NCI-H524 (cell line): ENCODE measurements at regions not wholly inside any gene's neighbourhood (a gene's known extent, or its start where the extent isn't known, plus 50 kb on each side); places are given as distances from the start of the nearest gene placed in this dataset.
"Not testable (repeated sequence)": the region's sequence is repeated elsewhere in the genome, so short reads cannot be mapped to it uniquely, and the experiment has no call there.

Experiments used
- DNase-seq, 2 experiments: peaks; one replicate each; lab custom pipeline; 2025; lab: John Stamatoyannopoulos, UW

DNA sequence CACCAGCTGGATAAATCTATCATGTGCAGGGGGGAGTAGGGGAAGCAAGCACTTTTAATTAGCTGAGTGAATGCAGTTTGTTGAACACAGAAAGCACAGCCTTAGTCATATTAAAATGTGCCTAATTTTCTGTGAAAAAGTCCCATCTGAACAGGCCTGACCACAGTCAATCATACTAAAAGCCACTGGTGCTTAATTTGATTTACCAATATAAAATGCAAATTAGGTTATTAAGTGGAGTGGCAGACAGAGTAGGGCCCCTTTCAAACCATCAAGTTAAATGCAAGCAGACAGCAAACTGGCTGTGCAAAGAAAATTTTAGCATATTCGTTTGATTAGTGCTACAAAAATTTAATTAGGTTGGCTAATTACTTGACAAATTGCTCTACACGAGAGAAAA lies 176.1 kb downstream of the ISL1 start:
- DNase-seq, result no peak

DNA sequence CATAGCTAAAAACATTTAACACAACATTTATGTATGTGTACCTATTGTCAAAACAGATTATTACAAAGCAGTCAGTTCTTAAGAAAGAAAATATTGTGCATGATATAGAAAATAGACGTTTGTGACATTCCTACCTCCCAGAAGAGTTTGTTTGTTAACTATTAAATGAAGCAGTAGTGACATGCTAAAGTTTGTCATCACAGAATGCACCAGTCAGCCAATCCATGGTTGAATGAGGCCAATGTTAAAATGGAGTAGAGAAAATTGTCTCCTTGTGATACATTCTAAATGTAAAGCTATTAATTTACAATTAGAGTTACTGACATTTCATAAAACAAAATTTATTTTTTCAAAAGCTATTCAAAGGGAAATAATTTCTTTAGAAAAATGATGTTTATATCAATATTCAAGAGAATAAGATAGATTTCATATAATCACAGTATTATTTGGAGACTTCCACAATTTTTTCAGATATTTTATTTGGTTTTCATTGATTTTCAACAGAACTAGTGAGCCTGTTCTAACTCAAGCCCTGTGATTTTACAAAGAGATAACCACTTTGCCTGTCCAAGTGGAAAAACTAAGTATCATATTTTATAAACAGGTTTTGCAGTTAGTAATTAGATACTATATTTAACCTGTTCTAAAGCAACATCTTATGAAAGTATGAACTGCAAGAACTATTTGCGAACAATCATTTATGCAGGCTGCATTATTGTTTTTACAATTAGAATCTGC lies 176.8 kb downstream of the ISL1 start:
- DNase-seq, result no peak

DNA sequence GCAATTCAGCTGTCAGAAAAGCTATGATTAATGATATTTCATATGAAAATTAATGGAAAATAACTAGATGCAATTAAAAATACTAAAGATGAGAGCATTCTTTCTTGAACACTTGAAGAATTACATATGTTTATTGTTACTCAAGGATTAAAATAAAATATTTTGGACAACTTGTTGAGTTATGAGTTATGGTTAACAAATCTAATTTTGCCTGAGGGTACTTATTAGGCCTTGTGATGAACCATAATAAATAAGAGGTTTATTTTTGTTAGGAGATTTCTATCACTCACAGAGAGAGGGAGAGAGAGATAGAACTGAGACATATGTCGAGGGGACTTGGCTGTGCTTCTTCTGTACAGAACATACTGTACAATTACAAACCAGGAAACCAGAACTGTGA lies 183.7 kb downstream of the ISL1 start:
- no peak for DNase-seq

DNA sequence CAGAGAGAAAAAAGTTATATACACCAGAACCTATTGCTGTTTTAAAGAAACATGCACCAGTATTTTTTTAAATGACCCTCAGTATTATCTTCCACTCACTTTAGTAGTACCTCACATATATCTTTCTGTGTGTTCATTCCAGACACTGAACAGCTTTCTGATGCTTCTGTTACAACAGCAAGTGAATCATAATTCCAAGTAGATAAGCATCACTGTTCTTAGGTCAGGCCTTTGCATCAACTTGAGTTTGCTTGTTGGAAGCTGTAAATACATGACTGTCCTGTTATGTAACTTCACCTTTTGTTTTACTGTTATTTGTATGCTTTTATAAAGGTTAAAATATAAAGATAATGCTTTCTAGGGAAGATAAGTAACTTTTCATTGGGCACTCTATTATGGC lies 184.4 kb downstream of the ISL1 start:
- no peak for DNase-seq

DNA sequence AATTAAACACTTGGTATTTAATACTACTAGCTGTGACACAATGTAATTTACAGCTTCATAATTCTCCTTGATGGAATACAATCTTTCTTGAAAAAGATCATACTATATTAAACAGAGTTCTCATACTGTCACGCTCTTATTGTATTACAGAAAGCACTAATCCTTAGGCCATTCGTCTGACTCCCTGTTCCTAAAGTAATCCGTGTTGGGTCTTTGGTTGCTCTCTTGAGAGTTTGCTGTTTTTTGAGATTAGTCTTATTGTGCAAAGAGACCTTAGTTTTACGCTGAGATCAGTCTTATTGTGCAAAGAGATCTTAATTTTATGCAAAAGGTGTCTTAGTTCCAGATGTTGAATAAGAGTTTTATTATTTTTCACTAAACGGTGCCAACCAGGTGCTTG lies 190.6 kb downstream of the ISL1 start:
- DNase-seq, result no peak

DNA sequence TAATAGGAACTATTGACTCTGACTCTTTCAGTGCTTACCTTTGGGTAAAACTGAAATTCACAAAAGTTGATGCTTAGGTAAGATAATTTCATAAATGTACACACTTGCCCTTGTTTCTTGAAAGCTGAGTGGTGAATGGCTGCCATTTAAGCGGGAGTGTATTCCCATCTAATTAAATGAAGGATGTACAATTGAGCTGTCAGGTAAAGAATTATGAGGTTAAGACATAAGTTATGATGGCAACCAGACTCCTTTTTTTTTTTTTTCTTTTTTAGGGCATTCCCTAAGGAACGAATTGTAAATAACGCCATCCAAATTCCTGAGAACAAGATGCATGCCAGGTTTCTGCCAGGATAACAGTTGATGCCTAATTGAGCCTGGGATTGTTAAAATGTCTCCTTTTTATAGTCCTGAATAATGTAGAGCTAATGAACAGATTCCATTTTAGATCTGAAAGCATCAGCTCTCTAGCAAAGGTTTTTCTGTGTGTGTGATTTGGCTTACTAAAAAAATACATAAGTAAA lies 199.7 kb downstream of the ISL1 start:
- DNase-seq, result no peak

DNA sequence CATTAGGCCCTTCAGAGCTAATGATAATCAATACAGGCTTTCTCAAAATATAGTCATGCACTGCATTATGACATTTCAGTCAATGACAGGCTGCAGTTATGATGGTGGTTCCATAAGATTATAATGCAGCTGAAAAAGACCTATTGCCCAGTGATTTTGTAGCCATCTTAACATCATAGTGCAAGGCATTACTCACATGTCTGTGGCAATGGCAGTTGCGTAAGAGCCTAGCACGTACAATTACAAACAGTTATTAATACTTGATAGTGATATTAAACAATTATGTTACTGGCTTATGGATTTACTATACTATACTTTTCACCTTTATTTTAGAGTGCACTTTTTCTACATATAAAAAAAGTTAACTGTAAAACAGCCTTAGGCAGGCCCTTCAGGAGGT lies 214.8 kb downstream of the ISL1 start:
- no peak for DNase-seq

DNA sequence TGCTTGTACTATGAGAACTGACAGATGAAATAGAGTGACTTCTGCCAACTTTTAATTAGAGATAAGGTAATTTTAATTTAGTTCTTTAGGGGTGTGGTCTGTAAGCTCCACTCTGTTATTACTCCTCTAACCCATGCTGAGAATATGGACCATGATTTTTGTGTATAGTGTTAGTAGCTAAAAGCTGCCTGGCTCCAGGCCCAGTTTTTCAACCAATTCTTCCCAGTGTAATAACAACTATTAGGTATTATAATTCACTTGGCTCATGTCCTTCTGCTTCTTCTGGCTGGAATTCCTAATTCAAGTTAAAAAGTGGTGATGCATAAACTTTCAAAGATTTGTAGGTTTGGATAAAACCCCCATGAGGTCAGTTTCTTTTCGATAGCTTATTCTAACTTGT lies 216.3 kb downstream of the ISL1 start:
- DNase-seq, result no peak

DNA sequence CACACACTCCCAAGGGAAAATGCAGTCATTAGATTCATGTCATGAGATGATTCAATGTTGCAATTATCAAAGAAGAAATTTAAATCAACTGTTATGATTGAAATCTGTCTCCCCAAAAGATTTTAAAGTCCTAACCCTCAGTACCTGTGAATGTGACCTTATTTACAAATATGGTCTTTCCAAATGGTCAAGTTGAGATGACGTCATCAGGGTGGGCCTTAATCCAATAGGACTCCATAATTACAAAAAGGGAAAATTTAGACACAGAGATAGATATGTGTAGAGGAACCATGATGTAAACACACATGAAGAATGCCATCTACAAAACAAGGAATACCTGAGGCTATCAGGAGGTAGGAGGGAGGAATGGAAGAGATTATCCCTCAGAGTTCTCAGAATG lies 221.1 kb downstream of the ISL1 start:
- no peak for DNase-seq

DNA sequence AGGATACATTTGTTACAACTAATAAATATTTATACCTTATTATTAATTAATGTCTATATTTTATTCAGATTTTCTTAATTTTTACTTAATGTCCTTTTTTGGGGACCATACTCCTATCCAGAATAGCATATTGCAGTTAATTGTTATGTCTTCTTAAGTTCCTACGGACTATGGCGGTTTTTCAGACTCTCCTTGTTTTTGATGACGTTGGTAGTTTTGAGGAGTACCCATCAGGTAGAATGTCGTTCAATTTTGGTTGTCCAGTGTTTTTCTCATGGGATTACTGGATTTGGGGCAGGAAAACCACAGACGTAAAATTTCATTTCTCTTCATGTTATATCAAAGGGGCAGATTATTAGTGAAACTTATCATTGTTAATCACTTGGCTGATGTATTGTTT lies 223.7 kb downstream of the ISL1 start:
- no peak for DNase-seq

DNA sequence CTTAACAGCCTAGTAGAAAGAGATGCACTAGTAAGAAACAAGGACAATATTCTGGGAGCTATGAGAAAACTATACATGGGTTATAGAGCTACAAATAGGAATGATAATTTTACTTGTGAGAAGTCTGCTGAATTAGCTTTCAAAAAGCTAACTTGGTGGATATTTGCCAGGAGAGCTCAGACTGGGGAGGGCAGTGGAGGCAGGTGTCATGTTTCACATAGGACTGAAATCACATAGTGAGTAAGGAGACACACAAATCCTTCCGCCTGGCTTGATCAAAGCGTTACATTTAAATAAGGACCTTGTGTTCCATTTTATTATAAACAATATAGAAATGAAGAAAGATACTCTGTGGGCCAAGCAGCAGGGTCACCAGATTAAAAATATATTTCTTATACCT lies 235.0 kb downstream of the ISL1 start:
- DNase-seq, result peak in 1 of 2 experiments; percentile 23

DNA sequence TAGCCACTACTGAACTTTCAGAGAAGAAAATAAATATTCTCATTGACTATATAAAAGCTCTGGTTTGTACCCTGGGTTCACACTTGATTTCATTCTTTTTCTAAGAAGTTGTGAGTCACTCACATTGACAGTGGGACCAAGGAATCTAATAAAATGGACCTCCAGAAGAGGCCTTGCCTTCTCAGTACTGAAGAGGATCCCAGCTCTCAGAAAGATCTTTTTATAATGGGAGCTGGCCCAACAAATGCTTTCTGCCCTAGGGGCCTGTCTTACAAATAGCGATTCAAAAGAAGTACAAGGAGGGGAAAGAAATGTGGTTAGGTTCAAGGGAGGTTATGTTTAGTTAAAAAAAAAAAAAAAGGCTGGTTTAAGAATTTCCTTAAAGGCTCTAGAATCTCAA lies 237.9 kb downstream of the ISL1 start:
- no peak for DNase-seq

DNA sequence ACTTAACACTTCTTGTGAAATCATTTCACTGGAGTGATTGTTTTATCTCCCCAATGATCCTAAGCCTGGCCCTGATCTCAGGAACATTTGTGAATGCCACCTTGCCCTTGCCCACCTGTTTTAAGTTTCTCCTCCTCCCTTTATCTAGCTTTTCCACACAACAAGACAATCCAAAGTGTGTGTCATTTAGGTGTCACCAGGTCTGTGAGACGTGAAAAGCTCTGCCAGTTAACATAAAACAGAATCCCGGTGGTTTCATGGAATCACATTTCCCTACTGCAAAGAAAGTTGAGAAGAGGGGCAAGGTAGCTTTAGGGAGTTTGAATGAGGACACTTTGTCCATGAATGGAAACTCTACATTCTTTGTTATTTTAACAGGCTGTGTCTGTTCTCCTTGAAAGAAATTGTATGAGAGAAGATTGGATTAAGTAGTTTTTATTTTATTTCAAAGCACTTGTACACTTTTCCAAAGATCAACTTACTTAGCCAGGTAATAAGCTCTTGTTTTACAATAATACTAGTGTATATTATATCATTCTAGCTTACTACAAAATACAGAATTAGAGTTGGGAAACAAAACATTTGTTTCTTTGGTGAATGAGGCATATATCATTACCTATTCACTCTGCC lies 239.0 kb downstream of the ISL1 start:
- DNase-seq, result no peak

DNA sequence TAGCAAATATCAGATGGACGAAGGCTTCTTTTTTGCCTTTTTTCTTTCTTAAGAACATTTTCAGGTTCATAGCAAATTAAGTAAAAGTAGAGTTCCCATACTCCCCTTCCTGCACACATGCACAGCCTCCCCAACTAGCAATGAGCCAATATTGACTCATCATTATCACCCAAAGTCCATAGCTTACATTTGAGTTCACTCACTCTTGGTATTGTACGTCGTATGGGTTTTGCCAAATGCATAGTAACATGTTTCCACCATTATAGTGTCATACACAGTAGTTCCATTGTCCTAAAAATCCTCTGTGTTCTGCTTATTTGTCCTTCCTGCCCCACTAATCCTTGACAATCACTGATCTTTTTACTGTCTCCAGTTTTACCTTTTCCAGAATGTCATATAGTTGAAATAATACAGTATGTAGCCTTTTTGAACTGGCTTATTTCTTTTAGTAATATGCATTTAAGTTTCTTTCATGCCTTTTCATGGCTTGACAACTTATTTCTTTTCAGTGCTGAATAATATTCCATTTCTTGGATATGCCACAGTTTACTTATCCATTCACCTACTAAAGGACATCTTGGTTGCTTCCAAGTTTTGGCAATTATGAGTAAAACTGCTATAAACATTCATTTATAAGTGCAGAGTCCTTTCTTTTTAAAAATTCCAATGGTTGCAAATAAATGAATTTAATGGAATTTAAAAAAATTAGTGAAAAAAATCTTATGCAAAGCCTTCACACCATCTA lies 242.1 kb downstream of the ISL1 start:
- DNase-seq, result no peak

DNA sequence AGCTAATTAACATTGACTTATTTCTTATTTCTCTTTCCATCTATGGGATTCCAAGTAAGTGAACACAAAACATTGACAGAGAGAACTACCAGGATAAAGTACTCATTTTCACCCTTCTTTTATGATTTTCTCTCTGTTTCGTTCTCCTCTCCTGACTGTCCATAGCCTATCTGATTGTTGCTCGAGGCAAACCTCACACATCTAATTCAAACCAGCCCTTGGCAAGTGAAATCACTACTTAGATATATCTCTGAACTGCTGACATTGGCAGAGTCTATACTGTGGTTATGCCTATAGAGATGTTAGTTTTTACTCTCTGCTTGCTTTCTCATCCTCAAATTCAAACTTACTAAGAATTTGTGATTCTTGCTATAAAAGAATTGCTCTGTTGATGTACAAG lies 248.8 kb downstream of the ISL1 start:
- no peak for DNase-seq

DNA sequence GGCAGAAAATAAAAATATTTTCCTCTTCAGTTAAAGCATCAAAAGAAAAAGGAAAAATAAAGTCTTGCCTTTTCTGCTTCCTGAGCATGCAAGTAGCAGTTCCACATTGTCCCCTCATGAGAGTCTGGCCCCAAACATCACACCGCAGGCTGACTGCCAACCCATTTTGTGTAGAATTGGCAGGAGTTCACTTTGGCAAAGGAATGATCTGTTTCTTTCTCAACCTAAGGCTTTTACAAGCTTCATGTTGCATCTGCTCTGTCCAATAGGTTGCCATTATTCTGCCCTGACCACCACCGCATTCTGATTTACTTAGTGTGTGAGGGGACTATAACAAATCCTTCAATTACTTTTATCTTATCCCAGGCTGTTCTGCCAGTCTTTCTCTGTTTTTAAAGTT lies 249.5 kb downstream of the ISL1 start:
- no peak for DNase-seq

DNA sequence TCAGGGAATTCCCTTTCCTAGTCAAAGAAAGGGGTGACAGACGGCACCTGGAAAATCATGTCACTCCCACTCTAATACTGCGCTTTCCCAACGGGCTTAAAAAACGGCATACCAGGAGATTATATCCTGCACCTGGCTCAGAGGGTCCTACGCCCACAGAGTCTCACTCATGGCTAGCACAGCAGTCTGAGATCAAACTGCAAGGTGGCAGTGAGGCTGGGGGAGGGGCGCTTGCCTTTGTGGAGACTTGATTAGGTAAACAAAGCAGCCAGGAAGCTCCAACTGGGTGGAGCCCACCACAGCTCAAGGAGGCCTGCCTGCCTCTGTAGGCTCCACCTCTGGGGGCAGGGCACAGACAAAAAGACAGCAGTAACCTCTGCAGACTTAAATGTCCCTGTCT lies 253.7 kb downstream of the ISL1 start:
- not testable (repeated sequence) for DNase-seq

DNA sequence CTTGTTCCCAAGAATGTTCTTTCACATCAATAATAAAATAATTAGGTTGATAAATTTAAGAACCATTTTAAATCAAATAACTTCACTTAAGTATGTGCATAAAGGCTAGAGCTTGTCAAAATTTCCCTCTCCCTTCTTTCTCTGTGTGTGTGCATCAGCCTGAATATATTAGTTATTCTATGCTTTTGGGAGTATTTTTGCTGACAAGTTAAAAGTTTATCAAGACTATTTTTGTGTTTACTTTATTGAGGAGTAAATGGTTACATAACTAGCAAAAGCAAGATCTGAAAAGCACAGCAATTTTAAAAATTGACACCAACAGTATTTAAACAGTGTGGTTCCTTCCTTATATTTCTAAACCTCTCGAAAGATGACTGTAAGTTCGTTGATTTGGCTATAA lies 261.7 kb downstream of the ISL1 start:
- DNase-seq, result no peak

DNA sequence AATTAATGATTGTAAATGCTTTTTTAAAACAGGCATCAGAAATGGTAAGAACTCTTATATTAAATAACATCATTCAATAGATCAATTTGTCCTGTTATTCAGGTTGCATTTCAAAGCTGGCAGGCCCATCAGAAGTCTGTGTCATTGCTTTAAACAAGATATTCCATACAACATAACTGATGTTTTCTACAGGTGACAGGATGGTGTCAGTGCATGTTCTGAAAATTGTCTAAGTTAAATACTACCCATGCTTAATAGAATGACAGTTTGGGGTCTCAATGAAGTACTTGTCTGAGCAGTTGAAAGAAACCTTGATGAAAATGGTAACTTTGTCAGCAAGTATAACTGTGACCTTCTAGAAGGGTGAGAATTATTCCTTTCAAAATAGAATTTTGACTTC lies 263.2 kb downstream of the ISL1 start:
- no peak for DNase-seq

DNA sequence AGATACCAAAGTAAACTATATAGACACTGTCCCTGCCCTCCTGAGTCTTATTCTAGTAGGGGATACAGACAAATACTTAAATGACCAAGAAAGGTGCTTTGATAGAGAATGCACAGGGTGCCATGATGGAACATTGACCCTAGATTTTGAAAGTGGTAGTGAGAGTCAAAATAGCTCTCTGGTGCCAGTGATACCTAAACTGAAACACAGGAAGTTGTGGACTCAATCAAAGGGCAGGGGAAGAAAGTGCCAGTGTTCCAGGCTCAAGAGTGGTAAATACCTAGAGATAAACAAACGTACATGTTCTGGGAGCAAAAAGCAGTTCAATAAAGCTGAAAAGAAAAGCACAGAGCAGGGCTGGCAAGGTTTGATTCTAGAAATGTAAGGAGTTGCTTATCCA lies 267.6 kb downstream of the ISL1 start:
- no peak for DNase-seq

DNA sequence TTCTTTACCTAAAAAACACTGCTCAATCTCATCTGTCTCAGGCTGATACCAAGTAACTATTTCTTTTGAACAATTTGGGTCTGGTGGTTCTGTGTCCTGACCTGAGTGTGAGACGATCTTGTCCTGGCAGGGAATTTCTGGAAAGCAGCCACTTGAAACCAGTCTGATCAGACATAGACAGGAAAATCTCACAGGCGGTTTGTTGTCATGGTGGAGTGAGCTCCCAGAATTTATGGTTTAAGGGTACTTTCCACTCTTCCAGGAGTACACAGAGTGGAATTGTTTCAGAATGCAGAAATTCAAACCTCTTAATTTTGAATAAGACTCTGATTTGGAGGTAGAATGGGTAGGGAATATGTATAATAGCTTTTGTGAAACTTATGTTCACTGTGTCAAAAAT lies 268.2 kb downstream of the ISL1 start:
- DNase-seq, result no peak

DNA sequence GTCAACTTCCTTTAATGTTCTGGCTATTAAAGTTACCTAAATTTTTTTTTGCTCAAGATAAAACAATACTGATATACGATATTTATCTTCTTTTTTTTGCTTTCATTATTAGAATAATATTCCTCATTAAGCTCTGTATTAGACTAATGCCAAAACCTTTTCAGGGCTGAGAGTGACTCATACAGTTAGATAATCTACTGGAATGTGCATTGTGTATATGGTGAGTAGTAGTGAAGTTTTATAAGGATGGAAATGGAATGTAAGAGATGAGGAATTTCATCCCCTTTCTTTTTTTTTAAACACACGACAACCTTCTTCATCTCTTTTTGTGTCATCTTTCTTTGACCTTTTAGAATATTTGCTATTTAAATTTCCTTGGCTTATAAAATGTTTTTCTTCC lies 268.6 kb downstream of the ISL1 start:
- no peak for DNase-seq

DNA sequence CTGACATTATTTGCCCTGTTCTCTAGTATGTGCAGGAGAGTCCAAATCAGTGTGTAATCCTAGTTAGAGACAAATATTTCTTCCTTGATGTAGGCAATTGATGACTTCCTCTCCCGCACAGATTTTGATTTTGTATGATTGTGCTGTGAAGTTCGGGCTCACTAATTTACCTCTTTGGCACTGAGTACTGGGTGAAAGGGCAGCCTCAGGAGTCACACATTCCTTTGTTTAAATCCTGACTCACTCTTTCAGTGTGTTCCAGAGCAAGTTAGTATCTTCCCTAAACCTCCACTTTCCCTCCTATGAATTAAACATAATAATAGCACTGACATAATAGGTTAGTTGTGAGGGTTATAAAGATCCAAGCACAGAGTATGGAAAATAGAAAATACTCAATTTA lies 269.7 kb downstream of the ISL1 start:
- no peak for DNase-seq
